Mesenchymal stem cell (in vitro differentiated cells and primary cell): ENCODE measurements at regions not wholly inside any gene's neighbourhood (a gene's known extent, or its start where the extent isn't known, plus 50 kb on each side); places are given as distances from the start of the nearest gene placed in this dataset.

Experiments used
- DNase-seq: peaks from one replicate; pipeline ENCODE4 v3.0.0-alpha.2; 2013
- H2AFZ ChIP-seq: one replicate; pipeline ENCODE4 v1.6.1; 2013; ENCODE audit warnings: low read depth, mild to moderate bottlenecking, control low read depth, inconsistent platforms, low read length, moderate library complexity
- H2AK5ac ChIP-seq: 2 replicates; pipeline ENCODE4 v1.6.1; 2013; ENCODE audit warnings: low read length, moderate library complexity, mild to moderate bottlenecking, inconsistent platforms; ENCODE audit not compliant: severe bottlenecking
- H2BK120ac ChIP-seq: one replicate; pipeline ENCODE4 v1.6.1; 2013; ENCODE audit warnings: low read depth, mild to moderate bottlenecking, inconsistent platforms, low read length, moderate library complexity
- H2BK12ac ChIP-seq, 2 experiments: one replicate each; pipeline ENCODE4 v1.6.1; 2013; ENCODE audit warnings: inconsistent platforms in 2 of 2, low read length in 2 of 2, mild to moderate bottlenecking in 2 of 2, moderate library complexity in 2 of 2, control low read depth in 1 of 2
- H2BK15ac ChIP-seq: one replicate; pipeline ENCODE4 v1.6.1; 2013; ENCODE audit warnings: mild to moderate bottlenecking, low read depth, inconsistent platforms; ENCODE audit not compliant: poor library complexity, severe bottlenecking
- H2BK5ac ChIP-seq: 2 replicates; pipeline ENCODE4 v1.6.1; 2013; ENCODE audit warnings: low read depth, mild to moderate bottlenecking, low read length, control low read depth, inconsistent platforms; ENCODE audit not compliant: poor library complexity, severe bottlenecking
- H3K14ac ChIP-seq, 2 experiments: one replicate each; pipeline ENCODE4 v1.6.1; 2013; ENCODE audit warnings: inconsistent platforms in 2 of 2, low read length in 2 of 2, control low read depth in 1 of 2, mild to moderate bottlenecking in 1 of 2, moderate library complexity in 1 of 2
- H3K18ac ChIP-seq, 2 experiments: one replicate each; pipeline ENCODE4 v1.6.1; 2013; ENCODE audit warnings: inconsistent platforms in 2 of 2, low read length in 2 of 2, control low read depth in 1 of 2, low read depth in 1 of 2, mild to moderate bottlenecking in 1 of 2
- H3K23ac ChIP-seq, 2 experiments: one replicate each; pipeline ENCODE4 v1.6.1; 2013; ENCODE audit warnings: inconsistent platforms in 2 of 2, low read length in 2 of 2, mild to moderate bottlenecking in 2 of 2, moderate library complexity in 2 of 2, control low read depth in 1 of 2
- H3K27ac ChIP-seq: 2 replicates; pipeline ENCODE4 v1.5.1; 2013; ENCODE audit warnings: mild to moderate bottlenecking, moderate library complexity, low read length, control low read depth, inconsistent platforms; ENCODE audit not compliant: poor library complexity, severe bottlenecking
- H3K27me3 ChIP-seq, 2 experiments: 2 replicates each; pipeline versions ENCODE4 v1.6.1 to v1.7.0; 2013; ENCODE audit warnings: low read length in 2 of 2, mild to moderate bottlenecking in 2 of 2, moderate library complexity in 2 of 2, control low read depth in 1 of 2, inconsistent platforms in 1 of 2; ENCODE audit not compliant: control insufficient read depth in 1 of 2, insufficient read depth in 1 of 2
- H3K36me3 ChIP-seq, 2 experiments: 2 replicates each; pipeline versions ENCODE4 v1.6.1 to v1.7.0; 2013; ENCODE audit warnings: low read length in 2 of 2, control low read depth in 1 of 2, inconsistent platforms in 1 of 2, low read depth in 1 of 2, mild to moderate bottlenecking in 1 of 2; ENCODE audit not compliant: insufficient read depth in 2 of 2, control insufficient read depth in 1 of 2
- H3K4ac ChIP-seq, 2 experiments: one replicate each; pipeline ENCODE4 v1.6.1; 2013; ENCODE audit warnings: inconsistent platforms in 2 of 2, low read length in 2 of 2, mild to moderate bottlenecking in 2 of 2, moderate library complexity in 2 of 2, control low read depth in 1 of 2, low read depth in 1 of 2
- H3K4me1 ChIP-seq: 2 replicates; pipeline ENCODE4 v1.6.1; 2013; ENCODE audit warnings: low read depth, low read length, control low read depth; ENCODE audit not compliant: control insufficient read depth, insufficient read depth
- H3K4me2 ChIP-seq: 2 replicates; pipeline ENCODE4 v1.6.1; 2013; ENCODE audit warnings: low read length, mild to moderate bottlenecking, inconsistent platforms; ENCODE audit not compliant: poor library complexity, severe bottlenecking
- H3K4me3 ChIP-seq, 2 experiments: 2 replicates each; pipeline versions ENCODE4 v1.5.1 to v1.7.0; 2013; ENCODE audit warnings: low read length in 2 of 2, mild to moderate bottlenecking in 2 of 2, control low read depth in 1 of 2, low read depth in 1 of 2; ENCODE audit not compliant: insufficient read depth in 1 of 2
- H3K79me1 ChIP-seq: replicated peaks from 2 replicates; pipeline ENCODE4 v1.6.1; 2013; ENCODE audit warnings: mild to moderate bottlenecking, control low read depth, low read length, inconsistent platforms; ENCODE audit not compliant: poor library complexity, severe bottlenecking
- H3K9ac ChIP-seq: 2 replicates; pipeline ENCODE4 v1.7.0; 2013; ENCODE audit warnings: mild to moderate bottlenecking, low read length, moderate library complexity
- H3K9me3 ChIP-seq: 2 replicates; pipeline ENCODE4 v1.7.0; 2013; ENCODE audit warnings: mild to moderate bottlenecking, low read length; ENCODE audit not compliant: control insufficient read depth
- H4K8ac ChIP-seq: one replicate; pipeline ENCODE4 v1.6.1; 2013; ENCODE audit warnings: inconsistent platforms, mild to moderate bottlenecking, low read length, moderate library complexity
- H4K91ac ChIP-seq: one replicate; pipeline ENCODE4 v1.6.1; 2013; ENCODE audit warnings: mild to moderate bottlenecking, low read length, inconsistent platforms
- whole genome bisulfite sequencing: methylation state at CpG from one replicate; pipeline ENCODE4 v1.1.7; 2013; ENCODE audit warnings: mixed read lengths; 5-methylcytosine and 5-hydroxymethylcytosine counted together

DNA sequence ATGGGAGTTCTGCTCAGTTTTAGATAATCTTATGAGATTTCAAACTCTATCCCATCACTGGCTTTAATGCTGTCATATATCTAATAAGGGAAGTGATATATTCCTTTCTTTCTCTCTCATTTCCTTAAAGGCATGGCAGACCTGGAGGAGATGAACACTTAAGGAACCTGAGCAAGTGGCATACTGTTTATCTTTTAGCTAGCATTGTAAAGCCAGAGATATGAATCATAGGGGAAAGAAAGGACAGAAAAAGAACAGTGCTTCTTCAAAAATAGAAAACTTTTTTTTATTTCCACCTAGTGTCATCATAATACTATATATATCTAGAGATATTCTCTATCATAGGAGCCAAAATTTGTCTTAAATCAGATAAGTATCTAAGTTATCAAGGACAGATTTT, 68.3 kb upstream of the PSMA6 start:
- peaks cover 5% of the 10 kb centered on the region for H3K4me1 ChIP-seq
- H2AK5ac ChIP-seq = no peak overlapping the region

GRCh38 chr14:35224615-35225014, 67.6 kb upstream of the PSMA6 start:
- no peak overlapping the region for H3K23ac ChIP-seq

More for the DNA sequence above, 68.3 kb upstream of the PSMA6 start:
- Histone ChIP-seq H2BK120ac (no peak overlapping the region), H4K8ac (no peak overlapping the region), H3K4me3 (no peak overlapping the region), H2AFZ (no peak overlapping the region), H3K18ac (no peak overlapping the region), H2BK5ac (no peak overlapping the region), H3K36me3 (peaks cover 0 to 12% of the 10 kb centered on the region in 2 experiments), H3K4me2 (no peak overlapping the region), H3K4ac (no peak overlapping the region), H3K14ac (no peak overlapping the region), H3K27me3 (no peaks in the 10 kb centered on the region), H3K9me3 (no peaks in the 10 kb centered on the region), H2BK15ac (no peak overlapping the region), H4K91ac (no peak overlapping the region), H3K23ac (no peak overlapping the region), H3K79me1 (peaks cover 9% of the 10 kb centered on the region), H2BK12ac (no peak overlapping the region), H3K9ac (no peak overlapping the region), H3K27ac (no peak overlapping the region)
- no peak for DNase-seq

GRCh38 chr14:35229084-35229791, 62.9 kb upstream of the PSMA6 start:
- H4K91ac ChIP-seq = no peak overlapping the region
- no peaks in the 10 kb centered on the region for H3K27me3 ChIP-seq
- no peak overlapping the region for H3K18ac ChIP-seq
- H4K8ac ChIP-seq = no peak overlapping the region
- H3K4me1 ChIP-seq = no peaks in the 10 kb centered on the region
- H2BK15ac ChIP-seq = no peak overlapping the region
- no peak overlapping the region for H3K4me2 ChIP-seq
- no peak overlapping the region for H2AK5ac ChIP-seq
- no peak overlapping the region for H2AFZ ChIP-seq
- H2BK120ac ChIP-seq = no peak overlapping the region
- H3K23ac ChIP-seq = no peak overlapping the region
- H3K9ac ChIP-seq = no peak overlapping the region
- 69% methylated on average over 4 of the region's 5 CpGs for WGBS
- no peaks in the 10 kb centered on the region for H3K9me3 ChIP-seq
- no peak overlapping the region for H3K27ac ChIP-seq
- H3K36me3 ChIP-seq = no peaks in the 10 kb centered on the region
- H3K14ac ChIP-seq = no peak overlapping the region
- no peak overlapping the region for H3K4me3 ChIP-seq
- no peak overlapping the region for H2BK5ac ChIP-seq
- peaks cover 6% of the 10 kb centered on the region for H3K79me1 ChIP-seq
- no peak for DNase-seq
- no peak overlapping the region for H3K4ac ChIP-seq
- H2BK12ac ChIP-seq = no peak overlapping the region

More at GRCh38 chr14:35224615-35225014, 67.6 kb upstream of the PSMA6 start:
- WGBS = 76% methylated on average over 1 of the region's 2 CpGs
- H2BK12ac ChIP-seq = no peak overlapping the region
- H3K18ac ChIP-seq = no peak overlapping the region
- no peak for DNase-seq
- H3K4me1 ChIP-seq = peaks cover 2% of the 10 kb centered on the region
- H2BK5ac ChIP-seq = no peak overlapping the region
- no peak overlapping the region for H3K27ac ChIP-seq
- H3K14ac ChIP-seq = no peak overlapping the region
- no peak overlapping the region for H2AFZ ChIP-seq
- H3K27me3 ChIP-seq = no peaks in the 10 kb centered on the region
- H3K4me3 ChIP-seq = no peak overlapping the region
- no peak overlapping the region for H4K8ac ChIP-seq
- no peak overlapping the region for H3K4me2 ChIP-seq
- H2AK5ac ChIP-seq = no peak overlapping the region
- no peak overlapping the region for H3K4ac ChIP-seq
- no peak overlapping the region for H3K9ac ChIP-seq
- no peak overlapping the region for H2BK120ac ChIP-seq
- no peak overlapping the region for H4K91ac ChIP-seq
- peaks cover 8% of the 10 kb centered on the region for H3K79me1 ChIP-seq
- peaks cover 0 to 8% of the 10 kb centered on the region in 2 experiments for H3K36me3 ChIP-seq
- no peaks in the 10 kb centered on the region for H3K9me3 ChIP-seq
- no peak overlapping the region for H2BK15ac ChIP-seq

DNA sequence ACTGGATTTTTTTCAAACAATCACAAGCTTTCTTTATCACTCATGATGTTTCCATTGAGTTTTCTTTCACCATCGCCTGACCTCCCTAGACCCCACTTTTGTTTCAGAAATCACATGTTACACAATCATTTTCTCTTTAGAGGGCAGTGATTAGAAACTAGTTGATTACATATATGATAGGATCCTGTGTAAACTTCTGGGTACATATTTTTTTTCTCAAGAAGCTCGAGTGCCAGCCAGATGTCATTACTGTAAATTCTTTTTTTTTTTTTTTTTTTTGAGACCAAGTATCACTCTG, 62.4 kb upstream of the PSMA6 start:
- H3K9ac ChIP-seq = no peak overlapping the region
- no peaks in the 10 kb centered on the region for H3K4me1 ChIP-seq
- no peaks in the 10 kb centered on the region for H3K36me3 ChIP-seq
- H3K23ac ChIP-seq = no peak overlapping the region
- no peaks in the 10 kb centered on the region for H3K9me3 ChIP-seq
- WGBS = no CpG with 5 or more reads among the region's 2 CpGs
- no peak overlapping the region for H4K91ac ChIP-seq
- H3K79me1 ChIP-seq = peaks cover 7% of the 10 kb centered on the region
- no peak overlapping the region for H3K4ac ChIP-seq
- H2BK15ac ChIP-seq = no peak overlapping the region
- H3K27me3 ChIP-seq = no peaks in the 10 kb centered on the region
- no peak overlapping the region for H2AFZ ChIP-seq
- H2BK5ac ChIP-seq = no peak overlapping the region
- H3K27ac ChIP-seq = no peak overlapping the region
- H4K8ac ChIP-seq = no peak overlapping the region
- no peak overlapping the region for H2AK5ac ChIP-seq
- no peak overlapping the region for H3K4me2 ChIP-seq
- H3K4me3 ChIP-seq = no peak overlapping the region
- DNase-seq = no peak
- H3K18ac ChIP-seq = no peak overlapping the region
- H3K14ac ChIP-seq = no peak overlapping the region
- no peak overlapping the region for H2BK120ac ChIP-seq
- H2BK12ac ChIP-seq = no peak overlapping the region
